ENCODE measurements at regions not wholly inside any gene's neighbourhood (a gene's known extent, or its start where the extent isn't known, plus 50 kb on each side); places are given as distances from the start of the nearest gene placed in this dataset.

GRCh38 chr13:36493046-36493445 is 60.8 kb downstream of the CCNA1 start:
- Mint-ChIP-seq H3K27ac (no peak overlapping the region), H3K36me3 (no peaks in the 10 kb centered on the region), H3K9me3 (no peaks in the 10 kb centered on the region), H3K4me1 (peaks cover 10% of the 10 kb centered on the region), H3K4me3 (no peak overlapping the region), H3K27me3 (ENCODE audit: low read depth) (no peaks in the 10 kb centered on the region)
- peak; percentile 22 for ATAC-seq
- ChIA-PET POLR2A (no interaction called here), CTCF (interaction anchor here (1.3 to 1.6 kb wide), 3 partner anchors 39 to 210 kb away, joined by 4 read pairs; no protein-coding TSS in a partner anchor)
- DNase-seq (ENCODE audit: low spot score), result no peak
- no peak for TF ChIP-seq GABPB1 (CRISPR knock-in tag; IDR thresholded peaks at IDR 0.05)
- no peak for TF ChIP-seq ZNF121 (CRISPR knock-in tag; IDR thresholded peaks at IDR 0.05)
- no peak for TF ChIP-seq ZNF396 (CRISPR knock-in tag; IDR thresholded peaks at IDR 0.05; ENCODE audit: borderline replicate concordance)
- TF ChIP-seq FOXJ3 (CRISPR knock-in tag; IDR thresholded peaks at IDR 0.05; ENCODE audit: borderline replicate concordance), result no peak
- TF ChIP-seq E2F1 (CRISPR knock-in tag; IDR thresholded peaks at IDR 0.05), result no peak
- no peak for TF ChIP-seq OVOL2 (CRISPR knock-in tag; IDR thresholded peaks at IDR 0.05; ENCODE audit: borderline replicate concordance)
- TF ChIP-seq NR1H2 (CRISPR knock-in tag; IDR thresholded peaks at IDR 0.05), result no peak
- no peak for TF ChIP-seq FOXP1 (CRISPR knock-in tag; IDR thresholded peaks at IDR 0.05; ENCODE audit: borderline replicate concordance)
- no peak for TF ChIP-seq ETV6 (CRISPR knock-in tag; IDR thresholded peaks at IDR 0.05)
- no peak for TF ChIP-seq ZNF416 (CRISPR knock-in tag; IDR thresholded peaks at IDR 0.05)
- no peak for TF ChIP-seq USF1 (CRISPR knock-in tag; IDR thresholded peaks at IDR 0.05)
- no peak for TF ChIP-seq FOXK1 (CRISPR knock-in tag; IDR thresholded peaks at IDR 0.05)
- no peak for TF ChIP-seq ARID4B (CRISPR knock-in tag; IDR thresholded peaks at IDR 0.05; ENCODE audit: borderline replicate concordance)
- TF ChIP-seq, protein P1, sequence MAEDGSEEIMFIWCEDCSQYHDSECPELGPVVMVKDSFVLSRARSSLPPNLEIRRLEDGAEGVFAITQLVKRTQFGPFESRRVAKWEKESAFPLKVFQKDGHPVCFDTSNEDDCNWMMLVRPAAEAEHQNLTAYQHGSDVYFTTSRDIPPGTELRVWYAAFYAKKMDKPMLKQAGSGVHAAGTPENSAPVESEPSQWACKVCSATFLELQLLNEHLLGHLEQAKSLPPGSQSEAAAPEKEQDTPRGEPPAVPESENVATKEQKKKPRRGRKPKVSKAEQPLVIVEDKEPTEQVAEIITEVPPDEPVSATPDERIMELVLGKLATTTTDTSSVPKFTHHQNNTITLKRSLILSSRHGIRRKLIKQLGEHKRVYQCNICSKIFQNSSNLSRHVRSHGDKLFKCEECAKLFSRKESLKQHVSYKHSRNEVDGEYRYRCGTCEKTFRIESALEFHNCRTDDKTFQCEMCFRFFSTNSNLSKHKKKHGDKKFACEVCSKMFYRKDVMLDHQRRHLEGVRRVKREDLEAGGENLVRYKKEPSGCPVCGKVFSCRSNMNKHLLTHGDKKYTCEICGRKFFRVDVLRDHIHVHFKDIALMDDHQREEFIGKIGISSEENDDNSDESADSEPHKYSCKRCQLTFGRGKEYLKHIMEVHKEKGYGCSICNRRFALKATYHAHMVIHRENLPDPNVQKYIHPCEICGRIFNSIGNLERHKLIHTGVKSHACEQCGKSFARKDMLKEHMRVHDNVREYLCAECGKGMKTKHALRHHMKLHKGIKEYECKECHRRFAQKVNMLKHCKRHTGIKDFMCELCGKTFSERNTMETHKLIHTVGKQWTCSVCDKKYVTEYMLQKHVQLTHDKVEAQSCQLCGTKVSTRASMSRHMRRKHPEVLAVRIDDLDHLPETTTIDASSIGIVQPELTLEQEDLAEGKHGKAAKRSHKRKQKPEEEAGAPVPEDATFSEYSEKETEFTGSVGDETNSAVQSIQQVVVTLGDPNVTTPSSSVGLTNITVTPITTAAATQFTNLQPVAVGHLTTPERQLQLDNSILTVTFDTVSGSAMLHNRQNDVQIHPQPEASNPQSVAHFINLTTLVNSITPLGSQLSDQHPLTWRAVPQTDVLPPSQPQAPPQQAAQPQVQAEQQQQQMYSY (CRISPR knock-in tag; IDR thresholded peaks at IDR 0.05), result no peak
- TF ChIP-seq ATF1 (CRISPR knock-in tag; IDR thresholded peaks at IDR 0.05), result no peak
- no peak for TF ChIP-seq MXD4 (CRISPR knock-in tag; IDR thresholded peaks at IDR 0.05; ENCODE audit: borderline replicate concordance)
- no peak for TF ChIP-seq ZNF232 (CRISPR knock-in tag; IDR thresholded peaks at IDR 0.05)

DNA sequence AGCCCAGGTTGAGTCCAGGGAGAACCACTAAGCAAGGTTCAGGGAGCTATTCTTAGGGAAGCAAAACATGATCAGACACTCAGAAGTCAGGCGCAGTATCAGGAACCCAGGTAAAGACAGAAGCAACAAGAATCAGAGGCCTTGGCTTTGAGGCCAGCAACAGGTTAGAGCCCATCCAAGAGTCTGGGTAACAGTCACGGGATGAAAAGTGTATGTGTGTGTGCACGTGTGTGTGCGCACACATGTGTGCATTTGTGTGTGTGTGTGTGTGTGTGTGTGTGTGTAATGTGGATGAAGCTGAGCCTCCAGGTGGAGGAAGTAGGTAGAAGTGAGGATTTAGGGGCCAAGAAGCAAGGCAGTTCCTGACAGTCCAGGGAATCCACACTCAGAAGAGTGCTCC is 63.1 kb downstream of the CCNA1 start:
- CTCF ChIA-PET, result no interaction called here
- TF ChIP-seq, protein P2, sequence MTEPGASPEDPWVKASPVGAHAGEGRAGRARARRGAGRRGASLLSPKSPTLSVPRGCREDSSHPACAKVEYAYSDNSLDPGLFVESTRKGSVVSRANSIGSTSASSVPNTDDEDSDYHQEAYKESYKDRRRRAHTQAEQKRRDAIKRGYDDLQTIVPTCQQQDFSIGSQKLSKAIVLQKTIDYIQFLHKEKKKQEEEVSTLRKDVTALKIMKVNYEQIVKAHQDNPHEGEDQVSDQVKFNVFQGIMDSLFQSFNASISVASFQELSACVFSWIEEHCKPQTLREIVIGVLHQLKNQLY (CRISPR knock-in tag; IDR thresholded peaks at IDR 0.05), result no peak
- TF ChIP-seq, protein P3, sequence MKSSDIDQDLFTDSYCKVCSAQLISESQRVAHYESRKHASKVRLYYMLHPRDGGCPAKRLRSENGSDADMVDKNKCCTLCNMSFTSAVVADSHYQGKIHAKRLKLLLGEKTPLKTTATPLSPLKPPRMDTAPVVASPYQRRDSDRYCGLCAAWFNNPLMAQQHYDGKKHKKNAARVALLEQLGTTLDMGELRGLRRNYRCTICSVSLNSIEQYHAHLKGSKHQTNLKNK (CRISPR knock-in tag; IDR thresholded peaks at IDR 0.05), result no peak
- TF ChIP-seq MYBL2 (CRISPR knock-in tag; IDR thresholded peaks at IDR 0.05), result no peak
- H3K4me3 Mint-ChIP-seq, result no peak overlapping the region

More for the DNA sequence above, 63.1 kb downstream of the CCNA1 start:
- Mint-ChIP-seq H3K4me1 (peaks cover 10% of the 10 kb centered on the region), H3K36me3 (no peaks in the 10 kb centered on the region), H3K9me3 (no peaks in the 10 kb centered on the region), H3K27ac (no peak overlapping the region), H3K27me3 (ENCODE audit: low read depth) (no peaks in the 10 kb centered on the region)
- POLR2A ChIA-PET, result no interaction called here
- ATAC-seq (no peak), DNase-seq (ENCODE audit: low spot score) (no peak)

Data from WTC11 (cell line).